ENCODE measurements at regions not wholly inside any gene's neighbourhood (a gene's known extent, or its start where the extent isn't known, plus 50 kb on each side); places are given as distances from the start of the nearest gene placed in this dataset.
"Not testable (repeated sequence)": the region's sequence is repeated elsewhere in the genome, so short reads cannot be mapped to it uniquely, and the experiment has no call there.

GRCh38 chr9:67349424-67349759 lies 357.0 kb upstream of the SPATA31A3 start:
- TF ChIP-seq EP300 (IDR thresholded peaks at IDR 0.05; ENCODE audit: low read depth in 2 of 2, low read length in 2 of 2); EP300 (CRISPR knock-in tag; IDR thresholded peaks at IDR 0.05; ENCODE audit: borderline replicate concordance); ZNF513 (CRISPR knock-in tag; conservative IDR thresholded peaks at IDR 0.05); GABPA (IDR thresholded peaks at IDR 0.05; ENCODE audit: low read depth, low read length); GABPA (CRISPR knock-in tag; IDR thresholded peaks at IDR 0.05; ENCODE audit: low read depth); CBX2 (IDR thresholded peaks at IDR 0.05; ENCODE audit: low read depth, low read length); CBX2 (CRISPR knock-in tag; IDR thresholded peaks at IDR 0.05; ENCODE audit: low read depth); ZBTB42 (CRISPR knock-in tag; IDR thresholded peaks at IDR 0.05); CTCF (CRISPR knock-in tag; IDR thresholded peaks at IDR 0.05); FOXP4 (CRISPR knock-in tag; IDR thresholded peaks at IDR 0.05); NRL (CRISPR knock-in tag; IDR thresholded peaks at IDR 0.05; ENCODE audit: borderline replicate concordance); SRF (IDR thresholded peaks at IDR 0.05; ENCODE audit: low read depth, low read length): not testable (repeated sequence)
